ENCODE measurements at regions not wholly inside any gene's neighbourhood (a gene's known extent, or its start where the extent isn't known, plus 50 kb on each side); places are given as distances from the start of the nearest gene placed in this dataset.

- no peak for DNase-seq
These were observed 435.5 kb upstream of the TGFBR2 start for GRCh38 chr3:30170681-30171438.

GRCh38 chr3:30174357-30174756, 432.0 kb upstream of the TGFBR2 start:
- no peak for DNase-seq

DNA sequence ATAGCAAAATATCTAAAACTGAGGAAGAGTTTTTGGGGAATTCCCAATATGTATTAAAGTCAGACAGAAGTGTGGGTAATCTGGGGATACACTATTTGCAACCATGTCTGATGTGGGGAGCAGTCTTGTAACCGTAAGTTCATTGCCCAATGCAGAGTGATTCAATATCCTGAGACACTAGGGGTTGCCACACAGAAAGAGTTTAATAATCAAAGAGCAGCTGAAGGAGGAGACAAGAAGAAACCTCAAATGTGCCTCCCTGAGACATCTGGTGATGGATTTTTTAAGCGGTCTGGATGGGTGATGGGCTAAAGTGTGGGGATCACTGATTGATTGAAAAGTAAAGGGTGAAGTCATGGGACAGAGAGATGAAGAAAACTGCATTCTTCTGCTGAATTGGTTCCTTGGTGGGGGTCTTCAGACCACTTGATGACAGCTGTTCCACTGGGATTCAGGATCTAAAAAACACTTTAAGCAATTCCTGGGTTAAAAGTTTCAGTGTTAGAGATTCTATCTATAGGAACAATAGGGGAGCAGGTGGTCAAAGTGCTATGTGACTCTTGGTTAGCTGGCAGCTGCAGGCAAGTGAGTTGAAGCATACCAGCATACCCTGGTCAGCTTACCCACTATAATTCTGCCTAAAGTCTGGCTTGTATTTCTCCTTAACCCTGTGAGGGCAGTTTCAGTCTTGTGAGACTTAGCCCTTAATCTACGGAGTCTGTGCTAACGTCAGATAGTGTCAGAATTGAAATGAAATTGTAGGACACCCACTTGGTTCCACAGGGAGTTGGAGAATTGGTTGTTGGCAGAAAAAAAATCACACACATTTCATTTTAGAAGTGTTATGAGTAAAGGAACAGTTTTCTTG, 425.9 kb upstream of the TGFBR2 start:
- no peak for DNase-seq

- DNase-seq, result no peak
These were observed 425.3 kb upstream of the TGFBR2 start for GRCh38 chr3:30181178-30181465.

GRCh38 chr3:30181581-30181980, 424.8 kb upstream of the TGFBR2 start:
- no peak for DNase-seq

GRCh38 chr3:30183421-30183820, 423.0 kb upstream of the TGFBR2 start:
- no peak for DNase-seq

DNA sequence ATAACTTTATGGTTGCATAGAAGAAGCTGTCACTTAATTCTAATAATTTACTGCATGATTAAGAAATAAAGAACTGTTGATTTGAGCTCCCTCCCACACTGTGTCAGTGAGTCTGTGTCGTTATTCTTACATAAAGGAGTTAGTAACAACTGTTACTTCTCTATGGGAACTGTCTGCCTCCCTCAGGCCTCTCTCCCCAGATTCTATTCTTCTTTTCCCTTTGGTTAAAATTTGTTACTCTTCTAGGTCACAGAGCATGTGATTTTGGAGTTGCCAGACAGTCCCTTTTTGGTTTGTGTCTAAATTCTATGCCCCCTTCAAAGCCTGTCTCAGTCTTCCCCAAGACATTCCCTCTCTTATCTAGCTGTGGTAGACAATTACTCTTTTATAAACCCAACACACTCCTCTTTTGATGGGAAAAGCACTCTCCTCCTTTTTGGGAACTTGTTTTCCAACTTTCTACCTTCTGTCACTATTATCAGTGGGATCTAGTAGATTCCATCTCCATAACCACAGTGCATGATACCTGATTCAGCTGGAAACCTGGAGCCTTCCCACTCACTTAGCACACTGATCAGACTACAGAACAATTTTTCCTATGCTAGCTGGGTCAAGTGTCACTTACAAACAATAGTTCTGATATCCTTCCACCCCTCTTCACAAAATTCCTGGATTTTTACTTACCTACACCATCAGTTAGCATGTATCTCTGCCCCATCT, 422.1 kb upstream of the TGFBR2 start:
- no peak for DNase-seq

DNA sequence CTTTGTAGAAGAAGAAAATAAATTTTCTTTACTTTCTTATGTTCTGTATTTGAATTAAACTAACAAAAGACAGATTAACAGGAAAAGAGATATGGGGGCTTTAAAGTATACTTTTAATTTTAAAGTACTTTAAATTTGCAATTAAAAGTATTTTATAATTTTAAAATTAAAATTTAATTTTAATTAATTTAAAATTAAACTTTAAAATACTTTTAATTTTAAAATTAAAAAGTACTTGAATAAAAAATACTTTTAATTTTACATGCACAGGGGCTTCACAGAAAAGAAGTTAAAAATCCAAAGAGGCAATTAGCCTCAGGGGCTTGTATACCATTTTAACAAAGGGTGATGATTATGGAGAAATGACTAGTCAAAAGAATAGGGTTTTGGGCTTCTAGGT, 420.5 kb upstream of the TGFBR2 start:
- DNase-seq, result no peak

DNA sequence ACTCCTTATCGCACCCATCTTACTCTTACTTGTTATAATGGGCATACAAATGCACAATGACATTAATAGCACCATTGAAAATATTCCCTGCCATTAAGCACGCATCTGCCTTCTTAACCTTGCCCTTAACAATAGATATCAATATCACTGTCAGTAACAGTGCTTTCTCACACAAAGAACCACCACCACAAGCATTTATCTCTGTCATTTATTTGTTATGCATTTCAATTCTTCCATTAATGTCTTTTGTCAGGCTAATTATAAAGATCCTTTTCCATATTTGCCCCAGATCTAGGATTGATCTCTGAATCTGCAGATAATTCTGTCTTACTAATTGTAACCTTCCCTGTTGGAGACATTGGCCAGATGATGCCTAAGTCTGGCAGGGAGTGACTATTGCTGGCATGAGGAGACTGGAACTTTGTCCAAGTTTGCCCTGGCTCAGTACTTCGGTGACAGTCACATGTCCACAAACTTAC, 419.6 kb upstream of the TGFBR2 start:
- no peak for DNase-seq

- DNase-seq, result no peak
These were observed 419.0 kb upstream of the TGFBR2 start for GRCh38 chr3:30187366-30187765.

- DNase-seq, result peak; percentile 48
These were observed 417.7 kb upstream of the TGFBR2 start for GRCh38 chr3:30188713-30189112.

- no peak for DNase-seq
These were observed 416.5 kb upstream of the TGFBR2 start for GRCh38 chr3:30189900-30190299.

- DNase-seq, result no peak
These were observed 412.8 kb upstream of the TGFBR2 start for GRCh38 chr3:30193625-30194044.

GRCh38 chr3:30195352-30195751, 411.0 kb upstream of the TGFBR2 start:
- no peak for DNase-seq

DNA sequence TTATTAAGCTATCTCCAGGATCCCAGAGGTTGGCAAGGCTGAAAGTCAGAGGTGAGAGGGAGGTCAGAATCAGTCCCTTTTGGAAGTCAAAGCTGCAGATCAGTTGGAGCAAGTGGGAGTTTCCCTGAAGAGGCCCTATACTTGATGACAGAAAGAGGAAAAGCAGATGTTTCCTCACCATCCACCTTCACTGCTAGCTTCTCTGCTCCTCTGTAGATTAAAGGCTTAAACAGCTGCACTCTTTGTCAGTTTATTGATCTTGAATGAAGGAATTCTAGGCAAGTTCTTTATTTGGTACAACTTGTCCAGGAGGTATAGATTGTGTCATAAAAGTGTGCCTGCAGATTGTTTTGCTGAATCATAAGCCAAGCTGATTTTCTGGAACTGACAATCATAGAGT, 408.2 kb upstream of the TGFBR2 start:
- DNase-seq, result no peak

DNA sequence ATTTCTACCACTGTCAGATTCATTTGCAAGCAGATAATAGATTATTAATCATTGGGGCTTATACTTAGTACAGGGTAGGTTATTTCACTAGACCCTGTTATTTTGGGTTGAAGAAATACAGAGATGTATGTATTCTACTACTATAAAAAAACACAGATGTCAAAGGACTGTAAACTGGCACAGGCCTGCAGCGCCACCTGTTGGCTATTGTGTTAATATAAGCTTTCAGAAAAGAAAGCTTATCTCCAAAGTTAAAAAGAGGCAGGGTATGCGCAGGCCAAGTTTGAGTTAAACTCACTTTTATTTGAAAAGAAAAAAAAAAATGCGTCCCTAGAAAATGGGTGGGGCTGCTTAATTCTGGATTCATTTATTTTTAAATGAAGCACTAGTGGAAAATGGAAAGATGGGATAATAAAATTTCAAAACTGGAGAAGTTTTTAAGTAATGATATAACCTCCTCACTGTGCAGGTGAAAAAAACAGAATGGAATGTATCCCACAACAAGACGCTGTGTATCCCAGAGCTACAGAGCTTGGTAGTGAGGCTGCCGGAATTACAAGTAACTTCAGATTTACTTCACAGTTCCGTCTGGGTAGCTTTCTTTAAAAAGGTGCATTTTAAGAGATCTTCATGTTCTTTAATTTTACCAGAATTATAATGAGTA, 407.2 kb upstream of the TGFBR2 start:
- peak; percentile 60 for DNase-seq

GRCh38 chr3:30199855-30200254, 406.5 kb upstream of the TGFBR2 start:
- DNase-seq, result no peak

GRCh38 chr3:30201715-30202114, 404.7 kb upstream of the TGFBR2 start:
- DNase-seq, result peak; percentile 43

GRCh38 chr3:30203301-30203700, 403.1 kb upstream of the TGFBR2 start:
- peak; percentile 83 for DNase-seq

GRCh38 chr3:30204126-30204525, 402.3 kb upstream of the TGFBR2 start:
- DNase-seq, result no peak

GRCh38 chr3:30206051-30206450, 400.4 kb upstream of the TGFBR2 start:
- no peak for DNase-seq

GRCh38 chr3:30221619-30222018, 384.8 kb upstream of the TGFBR2 start:
- DNase-seq, result peak; percentile 41

DNA sequence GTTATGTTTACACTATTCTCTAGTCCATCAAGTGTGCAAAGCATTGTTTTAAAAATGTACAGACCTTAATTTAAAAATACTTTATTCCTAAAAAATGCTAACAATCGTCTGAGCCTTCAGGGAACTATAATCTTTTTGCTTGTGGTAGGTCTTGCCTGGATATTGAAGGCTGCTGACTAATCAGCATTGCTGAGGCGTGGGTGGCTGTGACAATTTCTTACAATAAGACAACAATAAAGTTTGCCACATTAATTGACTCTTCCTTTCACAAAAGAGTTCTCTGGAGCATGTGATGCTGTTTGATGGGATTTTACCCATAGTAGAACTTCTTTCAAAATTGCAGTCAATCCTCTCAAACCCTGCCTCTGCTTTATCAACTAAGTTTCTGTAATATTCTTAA, 384.0 kb upstream of the TGFBR2 start:
- peak; percentile 34 for DNase-seq

Measured in EL (cell line).